ENCODE measurements at regions not wholly inside any gene's neighbourhood (a gene's known extent, or its start where the extent isn't known, plus 50 kb on each side); places are given as distances from the start of the nearest gene placed in this dataset.
"Not testable (repeated sequence)": the region's sequence is repeated elsewhere in the genome, so short reads cannot be mapped to it uniquely, and the experiment has no call there.

- H3K4me1 ChIP-seq (ENCODE audit: control insufficient read depth in 2 of 2, insufficient read depth in 2 of 2, low read length in 2 of 2), result no peaks in the 10 kb centered on the region
- no peak for DNase-seq (ENCODE audit: low read depth in 6 of 9, low spot score in 9 of 9)
- no peaks in the 10 kb centered on the region for H3K36me3 ChIP-seq (ENCODE audit: control insufficient read depth in 2 of 2, insufficient read depth in 2 of 2, low read length in 1 of 2)
- H3K27me3 ChIP-seq (ENCODE audit: control insufficient read depth in 2 of 2, insufficient read depth in 1 of 2, low read length in 1 of 2), result no peaks in the 10 kb centered on the region
- WGBS, result 96% methylated on average over 3 of the region's 3 CpGs
- H3K9me3 ChIP-seq (ENCODE audit: control insufficient read depth in 2 of 2, insufficient read depth in 1 of 2, low read length in 1 of 2), result no peaks in the 10 kb centered on the region
- no peak overlapping the region for H3K4me3 ChIP-seq (ENCODE audit: low read length in 2 of 2)
- no peak overlapping the region for H3K27ac ChIP-seq (ENCODE audit: low read depth in 1 of 2, low read length in 1 of 2)
Measured at GRCh38 chr1:30137001-30137400, 586.4 kb downstream of the MATN1 start.

GRCh38 chr1:30135698-30136097 lies 587.7 kb downstream of the MATN1 start:
- Histone ChIP-seq H3K36me3 (ENCODE audit: control insufficient read depth in 2 of 2, insufficient read depth in 2 of 2, low read length in 1 of 2) (no peaks in the 10 kb centered on the region), H3K9me3 (ENCODE audit: control insufficient read depth in 2 of 2, insufficient read depth in 1 of 2, low read length in 1 of 2) (no peaks in the 10 kb centered on the region), H3K4me3 (ENCODE audit: low read length in 2 of 2) (no peak overlapping the region), H3K27me3 (ENCODE audit: control insufficient read depth in 2 of 2, insufficient read depth in 1 of 2, low read length in 1 of 2) (no peaks in the 10 kb centered on the region), H3K4me1 (ENCODE audit: control insufficient read depth in 2 of 2, insufficient read depth in 2 of 2, low read length in 2 of 2) (no peaks in the 10 kb centered on the region), H3K27ac (ENCODE audit: low read depth in 1 of 2, low read length in 1 of 2) (no peak overlapping the region)
- no peak for DNase-seq (ENCODE audit: low read depth in 6 of 9, low spot score in 9 of 9)
- 96% methylated on average over 4 of the region's 4 CpGs for WGBS

GRCh38 chr1:30134466-30135217 lies 588.7 kb downstream of the MATN1 start:
- no peaks in the 10 kb centered on the region for H3K27me3 ChIP-seq (ENCODE audit: control insufficient read depth in 2 of 2, insufficient read depth in 1 of 2, low read length in 1 of 2)
- H3K36me3 ChIP-seq (ENCODE audit: control insufficient read depth in 2 of 2, insufficient read depth in 2 of 2, low read length in 1 of 2), result no peaks in the 10 kb centered on the region
- no peak overlapping the region for H3K4me3 ChIP-seq (ENCODE audit: low read length in 2 of 2)
- DNase-seq (ENCODE audit: low read depth in 6 of 9, low spot score in 9 of 9), result no peak
- H3K27ac ChIP-seq (ENCODE audit: low read depth in 1 of 2, low read length in 1 of 2), result no peak overlapping the region
- no peaks in the 10 kb centered on the region for H3K9me3 ChIP-seq (ENCODE audit: control insufficient read depth in 2 of 2, insufficient read depth in 1 of 2, low read length in 1 of 2)
- 86% methylated on average over 18 of the region's 18 CpGs for WGBS
- H3K4me1 ChIP-seq (ENCODE audit: control insufficient read depth in 2 of 2, insufficient read depth in 2 of 2, low read length in 2 of 2), result no peaks in the 10 kb centered on the region

GRCh38 chr1:30133414-30134055 lies 589.9 kb downstream of the MATN1 start:
- 84% methylated on average over 6 of the region's 6 CpGs for WGBS
- DNase-seq (ENCODE audit: low read depth in 6 of 9, low spot score in 9 of 9), result no peak

GRCh38 chr1:30132602-30133286 lies 590.6 kb downstream of the MATN1 start:
- Histone ChIP-seq H3K27ac (ENCODE audit: low read depth in 1 of 2, low read length in 1 of 2) (no peak overlapping the region), H3K9me3 (ENCODE audit: control insufficient read depth in 2 of 2, insufficient read depth in 1 of 2, low read length in 1 of 2) (no peaks in the 10 kb centered on the region), H3K4me3 (ENCODE audit: low read length in 2 of 2) (no peak overlapping the region), H3K36me3 (ENCODE audit: control insufficient read depth in 2 of 2, insufficient read depth in 2 of 2, low read length in 1 of 2) (no peaks in the 10 kb centered on the region), H3K4me1 (ENCODE audit: control insufficient read depth in 2 of 2, insufficient read depth in 2 of 2, low read length in 2 of 2) (no peaks in the 10 kb centered on the region), H3K27me3 (ENCODE audit: control insufficient read depth in 2 of 2, insufficient read depth in 1 of 2, low read length in 1 of 2) (no peaks in the 10 kb centered on the region)
- 95% methylated on average over 10 of the region's 10 CpGs for WGBS
- no peak for DNase-seq (ENCODE audit: low read depth in 6 of 9, low spot score in 9 of 9)

More at GRCh38 chr1:30133414-30134055, 589.9 kb downstream of the MATN1 start:
- H3K4me1 ChIP-seq (ENCODE audit: control insufficient read depth in 2 of 2, insufficient read depth in 2 of 2, low read length in 2 of 2), result no peaks in the 10 kb centered on the region
- H3K27me3 ChIP-seq (ENCODE audit: control insufficient read depth in 2 of 2, insufficient read depth in 1 of 2, low read length in 1 of 2), result no peaks in the 10 kb centered on the region
- H3K36me3 ChIP-seq (ENCODE audit: control insufficient read depth in 2 of 2, insufficient read depth in 2 of 2, low read length in 1 of 2), result no peaks in the 10 kb centered on the region
- H3K27ac ChIP-seq (ENCODE audit: low read depth in 1 of 2, low read length in 1 of 2), result no peak overlapping the region
- no peak overlapping the region for H3K4me3 ChIP-seq (ENCODE audit: low read length in 2 of 2)
- no peaks in the 10 kb centered on the region for H3K9me3 ChIP-seq (ENCODE audit: control insufficient read depth in 2 of 2, insufficient read depth in 1 of 2, low read length in 1 of 2)

GRCh38 chr1:30130566-30130965 lies 592.8 kb downstream of the MATN1 start:
- 14% methylated on average over 2 of the region's 2 CpGs for WGBS
- H3K9me3 ChIP-seq (ENCODE audit: control insufficient read depth in 2 of 2, insufficient read depth in 1 of 2, low read length in 1 of 2); H3K4me3 ChIP-seq (ENCODE audit: low read length in 2 of 2); DNase-seq (ENCODE audit: low read depth in 6 of 9, low spot score in 9 of 9); H3K27me3 ChIP-seq (ENCODE audit: control insufficient read depth in 2 of 2, insufficient read depth in 1 of 2, low read length in 1 of 2); H3K4me1 ChIP-seq (ENCODE audit: control insufficient read depth in 2 of 2, insufficient read depth in 2 of 2, low read length in 2 of 2); H3K27ac ChIP-seq (ENCODE audit: low read depth in 1 of 2, low read length in 1 of 2); H3K36me3 ChIP-seq (ENCODE audit: control insufficient read depth in 2 of 2, insufficient read depth in 2 of 2, low read length in 1 of 2): not testable (repeated sequence)

GRCh38 chr1:30130099-30130498 lies 593.3 kb downstream of the MATN1 start:
- 82% methylated on average over 4 of the region's 4 CpGs for WGBS
- Histone ChIP-seq H3K9me3 (ENCODE audit: control insufficient read depth in 2 of 2, insufficient read depth in 1 of 2, low read length in 1 of 2) (no peaks in the 10 kb centered on the region), H3K4me3 (ENCODE audit: low read length in 2 of 2) (no peak overlapping the region), H3K27ac (ENCODE audit: low read depth in 1 of 2, low read length in 1 of 2) (no peak overlapping the region), H3K4me1 (ENCODE audit: control insufficient read depth in 2 of 2, insufficient read depth in 2 of 2, low read length in 2 of 2) (no peaks in the 10 kb centered on the region), H3K36me3 (ENCODE audit: control insufficient read depth in 2 of 2, insufficient read depth in 2 of 2, low read length in 1 of 2) (no peaks in the 10 kb centered on the region), H3K27me3 (ENCODE audit: control insufficient read depth in 2 of 2, insufficient read depth in 1 of 2, low read length in 1 of 2) (no peaks in the 10 kb centered on the region)
- DNase-seq (ENCODE audit: low read depth in 6 of 9, low spot score in 9 of 9), result no peak

GRCh38 chr1:30129421-30130055 lies 593.8 kb downstream of the MATN1 start:
- no peak for DNase-seq (ENCODE audit: low read depth in 6 of 9, low spot score in 9 of 9)
- Histone ChIP-seq H3K27ac (ENCODE audit: low read depth in 1 of 2, low read length in 1 of 2) (no peak overlapping the region), H3K27me3 (ENCODE audit: control insufficient read depth in 2 of 2, insufficient read depth in 1 of 2, low read length in 1 of 2) (no peaks in the 10 kb centered on the region), H3K9me3 (ENCODE audit: control insufficient read depth in 2 of 2, insufficient read depth in 1 of 2, low read length in 1 of 2) (no peaks in the 10 kb centered on the region), H3K4me1 (ENCODE audit: control insufficient read depth in 2 of 2, insufficient read depth in 2 of 2, low read length in 2 of 2) (no peaks in the 10 kb centered on the region), H3K4me3 (ENCODE audit: low read length in 2 of 2) (no peak overlapping the region), H3K36me3 (ENCODE audit: control insufficient read depth in 2 of 2, insufficient read depth in 2 of 2, low read length in 1 of 2) (no peaks in the 10 kb centered on the region)
- 95% methylated on average over 11 of the region's 11 CpGs for WGBS

GRCh38 chr1:30129001-30129408 lies 594.4 kb downstream of the MATN1 start:
- H3K27me3 ChIP-seq (ENCODE audit: control insufficient read depth in 2 of 2, insufficient read depth in 1 of 2, low read length in 1 of 2), result no peaks in the 10 kb centered on the region
- H3K9me3 ChIP-seq (ENCODE audit: control insufficient read depth in 2 of 2, insufficient read depth in 1 of 2, low read length in 1 of 2), result no peaks in the 10 kb centered on the region
- H3K4me3 ChIP-seq (ENCODE audit: low read length in 2 of 2), result no peak overlapping the region
- no peak for DNase-seq (ENCODE audit: low read depth in 6 of 9, low spot score in 9 of 9)
- H3K36me3 ChIP-seq (ENCODE audit: control insufficient read depth in 2 of 2, insufficient read depth in 2 of 2, low read length in 1 of 2), result no peaks in the 10 kb centered on the region
- WGBS, result 73% methylated on average over 7 of the region's 7 CpGs
- H3K4me1 ChIP-seq (ENCODE audit: control insufficient read depth in 2 of 2, insufficient read depth in 2 of 2, low read length in 2 of 2), result no peaks in the 10 kb centered on the region
- no peak overlapping the region for H3K27ac ChIP-seq (ENCODE audit: low read depth in 1 of 2, low read length in 1 of 2)
